HEK293 (cell line): ENCODE measurements at regions not wholly inside any gene's neighbourhood (a gene's known extent, or its start where the extent isn't known, plus 50 kb on each side); places are given as distances from the start of the nearest gene placed in this dataset.

ENCODE experiments used
- CTCF ChIA-PET: fragments of 350-600 bp; formaldehyde crosslinking; extraction: SDS; loops from one replicate; lab custom pipeline; 2021; ENCODE audit warnings: antibody characterized with exemption; lab: Yijun Ruan, JAX
- POLR2A ChIA-PET: fragments of 300-600 bp; formaldehyde crosslinking; extraction: SDS; loops from one replicate; lab custom pipeline; 2020; ENCODE audit warnings: antibody characterized with exemption, inconsistent platforms; lab: Yijun Ruan, JAX
- H3K27ac ChIP-seq: fragments of 200-500 bp; sonication (Bioruptor generic); 2 replicates; pipeline ENCODE4 v1.5.1; 2014; ENCODE audit warnings: low read depth, low read length, control low read depth, inconsistent platforms; ENCODE audit errors: extremely low read depth
- H3K36me3 ChIP-seq, 2 experiments: fragments of 200-500 bp in 1 of 2; sonication (Bioruptor generic) in 1 of 2; 1 replicate in 1 of 2; 2 replicates in 1 of 2; pipeline ENCODE4 v1.5.1; 2014 to 2017; ENCODE audit warnings: inconsistent platforms in 2 of 2, low read length in 2 of 2; ENCODE audit not compliant: control insufficient read depth in 2 of 2, insufficient read depth in 1 of 2
- H3K4me1 ChIP-seq: fragments of 200-500 bp; sonication (Bioruptor generic); 2 replicates; pipeline ENCODE4 v1.5.1; 2014; ENCODE audit warnings: mild to moderate bottlenecking, low read length, inconsistent platforms; ENCODE audit not compliant: control insufficient read depth, insufficient read depth
- H3K4me3 ChIP-seq: 2 replicates; pipeline ENCODE4 v1.5.1; 2011; ENCODE audit warnings: low read depth, mild to moderate bottlenecking, control low read depth, low read length, moderate library complexity
- H3K9me3 ChIP-seq: fragments of 200-500 bp; sonication (Bioruptor generic); 2 replicates; pipeline ENCODE4 v1.5.1; 2014; ENCODE audit warnings: low read depth, low read length, inconsistent platforms; ENCODE audit not compliant: control insufficient read depth, insufficient read depth
- GFI1B ChIP-seq: fragments of 450-650 bp; formaldehyde crosslinking; IDR thresholded peaks from 2 replicates; pipeline ENCODE4 v1.5.1; 2016; ENCODE audit warnings: missing biosample characterization, missing genetic modification characterization
- IKZF3 ChIP-seq: fragments of 450-650 bp; IDR thresholded peaks from 2 replicates; pipeline ENCODE4 v1.5.0; 2018; ENCODE audit warnings: missing biosample characterization, mild to moderate bottlenecking, missing genetic modification characterization, moderate library complexity
- KLF8 ChIP-seq: fragments of 450-650 bp; formaldehyde crosslinking; IDR thresholded peaks from 2 replicates; pipeline ENCODE4 v1.5.1; 2016; ENCODE audit warnings: missing biosample characterization, missing genetic modification characterization
- REST ChIP-seq: fragments of 450-650 bp; formaldehyde crosslinking; IDR thresholded peaks from 2 replicates; pipeline ENCODE4 v1.5.1; 2016; ENCODE audit warnings: missing biosample characterization, missing genetic modification characterization
- ZBTB10 ChIP-seq: fragments of 450-650 bp; formaldehyde crosslinking; IDR thresholded peaks from 2 replicates; pipeline ENCODE4 v1.5.1; 2016; ENCODE audit warnings: missing biosample characterization, missing genetic modification characterization
- ZNF138 ChIP-seq: fragments of 450-650 bp; formaldehyde crosslinking; IDR thresholded peaks from 2 replicates; pipeline ENCODE4 v1.5.1; 2016; ENCODE audit warnings: missing biosample characterization, missing genetic modification characterization, borderline replicate concordance
- ZNF140 ChIP-seq: fragments of 450-650 bp; formaldehyde crosslinking; IDR thresholded peaks from 2 replicates; pipeline ENCODE4 v1.5.1; 2016; ENCODE audit warnings: missing biosample characterization, missing genetic modification characterization
- ZNF169 ChIP-seq: fragments of 450-650 bp; formaldehyde crosslinking; IDR thresholded peaks from 2 replicates; pipeline ENCODE4 v1.5.1; 2016; ENCODE audit warnings: missing biosample characterization, missing genetic modification characterization
- ZNF175 ChIP-seq: fragments of 450-650 bp; formaldehyde crosslinking; IDR thresholded peaks from 2 replicates; pipeline ENCODE4 v1.5.1; 2016; ENCODE audit warnings: missing biosample characterization, missing genetic modification characterization
- ZNF23 ChIP-seq: fragments of 450-650 bp; formaldehyde crosslinking; IDR thresholded peaks from 2 replicates; pipeline ENCODE4 v1.5.1; 2016; ENCODE audit warnings: missing biosample characterization, missing genetic modification characterization, borderline replicate concordance
- ZNF266 ChIP-seq: fragments of 450-650 bp; formaldehyde crosslinking; IDR thresholded peaks from 2 replicates; pipeline ENCODE4 v1.5.1; 2016; ENCODE audit warnings: missing biosample characterization, missing genetic modification characterization, low read depth
- ZNF280C ChIP-seq: fragments of 450-650 bp; formaldehyde crosslinking; IDR thresholded peaks from 2 replicates; pipeline ENCODE4 v1.5.1; 2016; ENCODE audit warnings: missing biosample characterization, missing genetic modification characterization
- ZNF548 ChIP-seq: fragments of 450-650 bp; formaldehyde crosslinking; IDR thresholded peaks from 2 replicates; pipeline ENCODE4 v1.5.1; 2016; ENCODE audit warnings: missing biosample characterization, missing genetic modification characterization
- ZNF560 ChIP-seq: fragments of 450-650 bp; formaldehyde crosslinking; IDR thresholded peaks from 2 replicates; pipeline ENCODE4 v1.5.1; 2017; ENCODE audit warnings: missing biosample characterization, missing genetic modification characterization, borderline replicate concordance
- ZNF658 ChIP-seq: fragments of 450-650 bp; formaldehyde crosslinking; IDR thresholded peaks from 2 replicates; pipeline ENCODE4; 2016; ENCODE audit warnings: missing biosample characterization, missing genetic modification characterization
- ZNF792 ChIP-seq: fragments of 450-650 bp; formaldehyde crosslinking; IDR thresholded peaks from 2 replicates; pipeline ENCODE4 v1.5.1; 2016; ENCODE audit warnings: missing biosample characterization, missing genetic modification characterization
- ZXDB ChIP-seq: fragments of 450-650 bp; formaldehyde crosslinking; IDR thresholded peaks from 2 replicates; pipeline ENCODE4 v1.5.1; 2016; ENCODE audit warnings: missing biosample characterization, missing genetic modification characterization
- TF ChIP-seq, protein P1 (sequence below): fragments of 450-650 bp; formaldehyde crosslinking; IDR thresholded peaks from 2 replicates; pipeline ENCODE4 v1.5.1; 2016; ENCODE audit warnings: missing biosample characterization, missing genetic modification characterization, borderline replicate concordance
- TF ChIP-seq, protein P2 (sequence below): fragments of 450-650 bp; formaldehyde crosslinking; IDR thresholded peaks from 2 replicates; pipeline ENCODE4 v1.5.1; 2017; ENCODE audit warnings: missing biosample characterization, missing genetic modification characterization
- TF ChIP-seq, protein P3 (sequence below): fragments of 450-650 bp; formaldehyde crosslinking; IDR thresholded peaks from 2 replicates; pipeline ENCODE4 v1.5.1; 2016; ENCODE audit warnings: missing biosample characterization, missing genetic modification characterization, borderline replicate concordance

DNA sequence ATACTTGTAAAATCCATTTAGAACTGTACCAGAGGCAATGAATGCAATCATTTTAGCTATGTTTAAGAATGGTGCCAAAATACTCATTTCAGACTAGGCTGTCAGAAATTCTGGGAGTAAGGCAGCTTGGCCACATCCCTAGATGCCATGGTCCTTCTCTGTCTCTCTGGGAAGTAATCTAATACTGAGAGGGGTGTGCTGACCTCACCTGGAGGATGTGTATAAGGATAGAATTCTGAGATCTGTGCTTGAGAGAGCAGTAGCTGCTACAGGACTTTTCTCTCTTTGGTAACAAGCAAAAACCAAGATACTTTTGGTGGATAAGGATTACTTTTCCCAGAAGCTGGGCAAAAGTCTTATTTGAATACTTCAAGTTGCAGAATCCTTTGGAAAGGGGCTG is 68.1 kb upstream of the MRPS30 start:
- ChIA-PET CTCF (no interaction called here), POLR2A (no interaction called here)
- H3K36me3 ChIP-seq, result no peaks in the 10 kb centered on the region
- H3K27ac ChIP-seq, result no peak overlapping the region
- TF ChIP-seq ZNF658 (tag by site-specific recombination), result no peak
- TF ChIP-seq ZXDB (tag by site-specific recombination), result no peak
- H3K4me1 ChIP-seq, result no peaks in the 10 kb centered on the region
- no peaks in the 10 kb centered on the region for H3K9me3 ChIP-seq
- no peak overlapping the region for H3K4me3 ChIP-seq

DNA sequence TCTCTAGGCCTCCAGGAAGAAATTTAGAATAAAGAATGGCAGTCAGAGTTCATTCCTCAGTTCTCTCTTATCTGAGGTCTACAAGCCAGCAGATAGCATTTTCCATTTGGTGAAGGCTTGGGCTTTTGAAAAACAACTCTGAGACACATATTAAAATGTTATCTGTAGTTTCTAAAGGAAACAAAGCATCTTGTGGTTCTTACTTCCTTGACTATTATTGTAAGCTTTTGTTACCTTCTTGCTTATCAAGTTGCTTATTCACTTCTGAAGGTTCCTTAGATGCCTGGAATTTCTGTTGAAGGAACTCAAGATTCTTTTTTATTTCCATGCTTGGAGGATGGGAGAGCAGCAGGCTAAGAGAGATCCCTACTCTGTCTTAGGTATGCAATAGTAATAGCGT is 79.2 kb upstream of the MRPS30 start:
- ChIA-PET CTCF (no interaction called here), POLR2A (no interaction called here)
- no peaks in the 10 kb centered on the region for H3K36me3 ChIP-seq
- H3K27ac ChIP-seq, result no peak overlapping the region
- no peak overlapping the region for H3K4me3 ChIP-seq
- no peaks in the 10 kb centered on the region for H3K4me1 ChIP-seq
- no peaks in the 10 kb centered on the region for H3K9me3 ChIP-seq
- no peak for TF ChIP-seq REST (tag by site-specific recombination)
- no peak for TF ChIP-seq ZNF548 (tag by site-specific recombination)
- TF ChIP-seq ZNF266 (tag by site-specific recombination), result no peak
- no peak for TF ChIP-seq ZNF169 (tag by site-specific recombination)
- TF ChIP-seq IKZF3 (tag by site-specific recombination), result no peak
- TF ChIP-seq, protein P1, sequence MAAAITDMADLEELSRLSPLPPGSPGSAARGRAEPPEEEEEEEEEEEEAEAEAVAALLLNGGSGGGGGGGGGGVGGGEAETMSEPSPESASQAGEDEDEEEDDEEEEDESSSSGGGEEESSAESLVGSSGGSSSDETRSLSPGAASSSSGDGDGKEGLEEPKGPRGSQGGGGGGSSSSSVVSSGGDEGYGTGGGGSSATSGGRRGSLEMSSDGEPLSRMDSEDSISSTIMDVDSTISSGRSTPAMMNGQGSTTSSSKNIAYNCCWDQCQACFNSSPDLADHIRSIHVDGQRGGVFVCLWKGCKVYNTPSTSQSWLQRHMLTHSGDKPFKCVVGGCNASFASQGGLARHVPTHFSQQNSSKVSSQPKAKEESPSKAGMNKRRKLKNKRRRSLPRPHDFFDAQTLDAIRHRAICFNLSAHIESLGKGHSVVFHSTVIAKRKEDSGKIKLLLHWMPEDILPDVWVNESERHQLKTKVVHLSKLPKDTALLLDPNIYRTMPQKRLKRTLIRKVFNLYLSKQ (tag by site-specific recombination), result no peak
- no peak for TF ChIP-seq ZNF23 (tag by site-specific recombination)
- TF ChIP-seq ZNF140, result no peak
- TF ChIP-seq ZNF280C, result no peak
- no peak for TF ChIP-seq GFI1B (tag by site-specific recombination)
- TF ChIP-seq ZBTB10, result no peak
- TF ChIP-seq, protein P2, sequence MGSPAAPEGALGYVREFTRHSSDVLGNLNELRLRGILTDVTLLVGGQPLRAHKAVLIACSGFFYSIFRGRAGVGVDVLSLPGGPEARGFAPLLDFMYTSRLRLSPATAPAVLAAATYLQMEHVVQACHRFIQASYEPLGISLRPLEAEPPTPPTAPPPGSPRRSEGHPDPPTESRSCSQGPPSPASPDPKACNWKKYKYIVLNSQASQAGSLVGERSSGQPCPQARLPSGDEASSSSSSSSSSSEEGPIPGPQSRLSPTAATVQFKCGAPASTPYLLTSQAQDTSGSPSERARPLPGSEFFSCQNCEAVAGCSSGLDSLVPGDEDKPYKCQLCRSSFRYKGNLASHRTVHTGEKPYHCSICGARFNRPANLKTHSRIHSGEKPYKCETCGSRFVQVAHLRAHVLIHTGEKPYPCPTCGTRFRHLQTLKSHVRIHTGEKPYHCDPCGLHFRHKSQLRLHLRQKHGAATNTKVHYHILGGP (tag by site-specific recombination), result no peak
- no peak for TF ChIP-seq ZNF138 (tag by site-specific recombination)
- no peak for TF ChIP-seq ZNF175 (tag by site-specific recombination)
- TF ChIP-seq ZNF560 (tag by site-specific recombination), result no peak
- TF ChIP-seq, protein P3, sequence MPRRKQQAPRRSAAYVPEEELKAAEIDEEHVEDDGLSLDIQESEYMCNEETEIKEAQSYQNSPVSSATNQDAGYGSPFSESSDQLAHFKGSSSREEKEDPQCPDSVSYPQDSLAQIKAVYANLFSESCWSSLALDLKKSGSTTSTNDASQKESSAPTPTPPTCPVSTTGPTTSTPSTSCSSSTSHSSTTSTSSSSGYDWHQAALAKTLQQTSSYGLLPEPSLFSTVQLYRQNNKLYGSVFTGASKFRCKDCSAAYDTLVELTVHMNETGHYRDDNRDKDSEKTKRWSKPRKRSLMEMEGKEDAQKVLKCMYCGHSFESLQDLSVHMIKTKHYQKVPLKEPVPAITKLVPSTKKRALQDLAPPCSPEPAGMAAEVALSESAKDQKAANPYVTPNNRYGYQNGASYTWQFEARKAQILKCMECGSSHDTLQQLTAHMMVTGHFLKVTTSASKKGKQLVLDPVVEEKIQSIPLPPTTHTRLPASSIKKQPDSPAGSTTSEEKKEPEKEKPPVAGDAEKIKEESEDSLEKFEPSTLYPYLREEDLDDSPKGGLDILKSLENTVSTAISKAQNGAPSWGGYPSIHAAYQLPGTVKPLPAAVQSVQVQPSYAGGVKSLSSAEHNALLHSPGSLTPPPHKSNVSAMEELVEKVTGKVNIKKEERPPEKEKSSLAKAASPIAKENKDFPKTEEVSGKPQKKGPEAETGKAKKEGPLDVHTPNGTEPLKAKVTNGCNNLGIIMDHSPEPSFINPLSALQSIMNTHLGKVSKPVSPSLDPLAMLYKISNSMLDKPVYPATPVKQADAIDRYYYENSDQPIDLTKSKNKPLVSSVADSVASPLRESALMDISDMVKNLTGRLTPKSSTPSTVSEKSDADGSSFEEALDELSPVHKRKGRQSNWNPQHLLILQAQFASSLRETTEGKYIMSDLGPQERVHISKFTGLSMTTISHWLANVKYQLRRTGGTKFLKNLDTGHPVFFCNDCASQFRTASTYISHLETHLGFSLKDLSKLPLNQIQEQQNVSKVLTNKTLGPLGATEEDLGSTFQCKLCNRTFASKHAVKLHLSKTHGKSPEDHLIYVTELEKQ (tag by site-specific recombination), result no peak
- no peak for TF ChIP-seq ZNF792 (tag by site-specific recombination)
- no peak for TF ChIP-seq KLF8 (tag by site-specific recombination)
